CD8-positive, alpha-beta memory T cell (primary cell): ENCODE measurements at regions not wholly inside any gene's neighbourhood (a gene's known extent, or its start where the extent isn't known, plus 50 kb on each side); places are given as distances from the start of the nearest gene placed in this dataset.

Experiments
- CTCF ChIA-PET: fragments of 350-600 bp; sonication (Branson Sonifier 250); formaldehyde crosslinking; loops from one replicate; lab custom pipeline; 2021; ENCODE audit warnings: antibody characterized with exemption; lab: Charles Lee
- POLR2A ChIA-PET: fragments of 350-600 bp; sonication (Branson Sonifier 250); formaldehyde crosslinking; loops from one replicate; lab custom pipeline; 2021; ENCODE audit warnings: antibody characterized with exemption; lab: Charles Lee
- DNase-seq, 5 donors: peaks; one replicate each; pipeline versions ENCODE4 v3.0.0 to v3.0.0-alpha.2; 2020 to 2022; ENCODE audit warnings: mixed read lengths in 1 of 5
- H3K27ac ChIP-seq: one replicate; pipeline ENCODE4 v1.7.0; 2013; ENCODE audit warnings: low read depth, mild to moderate bottlenecking, low read length, moderate library complexity
- H3K27me3 ChIP-seq: 2 replicates; pipeline ENCODE4 v1.7.0; 2013; ENCODE audit warnings: low read length, mild to moderate bottlenecking; ENCODE audit not compliant: insufficient read depth, poor library complexity, severe bottlenecking
- H3K36me3 ChIP-seq: 2 replicates; pipeline ENCODE4 v1.7.0; 2013; ENCODE audit warnings: mild to moderate bottlenecking, low read length, moderate library complexity; ENCODE audit not compliant: insufficient read depth
- H3K4me1 ChIP-seq: 2 replicates; pipeline ENCODE4 v1.7.0; 2013; ENCODE audit warnings: mild to moderate bottlenecking, low read length, moderate library complexity; ENCODE audit not compliant: insufficient read depth
- H3K4me3 ChIP-seq: 2 replicates; pipeline ENCODE4 v1.7.0; 2013; ENCODE audit warnings: mild to moderate bottlenecking, low read length
- H3K9me3 ChIP-seq: 2 replicates; pipeline ENCODE4 v1.7.0; 2013; ENCODE audit warnings: mild to moderate bottlenecking, low read length
- H3K27ac Mint-ChIP-seq, 8 donors: one replicate each; pipeline ENCODE4 v1.8.0; 2020 to 2021; ENCODE audit warnings: mixed read lengths in 8 of 8, mild to moderate bottlenecking in 6 of 8, inconsistent platforms in 3 of 8, moderate library complexity in 3 of 8
- H3K27me3 Mint-ChIP-seq, 2 donors: one replicate each; pipeline ENCODE4 v1.8.0; 2020 to 2021; ENCODE audit warnings: mixed read lengths in 2 of 2, mild to moderate bottlenecking in 1 of 2, moderate library complexity in 1 of 2
- H3K36me3 Mint-ChIP-seq, 3 donors: one replicate each; pipeline ENCODE4 v1.8.0; 2020 to 2021; ENCODE audit warnings: mixed read lengths in 3 of 3, inconsistent platforms in 1 of 3, mild to moderate bottlenecking in 1 of 3
- H3K4me1 Mint-ChIP-seq, 3 donors: one replicate each; pipeline ENCODE4 v1.8.0; 2020 to 2021; ENCODE audit warnings: mixed read lengths in 3 of 3, inconsistent platforms in 1 of 3, mild to moderate bottlenecking in 1 of 3
- H3K4me3 Mint-ChIP-seq, 7 donors: one replicate each; pipeline ENCODE4 v1.8.0; 2020 to 2021; ENCODE audit warnings: mixed read lengths in 7 of 7, mild to moderate bottlenecking in 6 of 7, moderate library complexity in 4 of 7, inconsistent platforms in 2 of 7
- H3K9me3 Mint-ChIP-seq, 5 donors: one replicate each; pipeline ENCODE4 v1.8.0; 2020 to 2022; ENCODE audit warnings: mixed read lengths in 5 of 5, mild to moderate bottlenecking in 3 of 5, moderate library complexity in 2 of 5, inconsistent platforms in 1 of 5

- Mint-ChIP-seq H3K27me3 (peaks cover 24 to 41% of the 10 kb centered on the region in 2 donors), H3K9me3 (peaks cover 5 to 27% (median 12%) of the 10 kb centered on the region in 5 donors), H3K36me3 (peaks cover 0 to 2% (median under 1%) of the 10 kb centered on the region in 3 donors), H3K27ac (no peak overlapping the region), H3K4me1 (peaks cover 7 to 13% (median 8%) of the 10 kb centered on the region in 3 donors), H3K4me3 (no peak overlapping the region)
- DNase-seq: no peak
- peaks cover 4% of the 10 kb centered on the region for H3K27me3 ChIP-seq
- H3K9me3 ChIP-seq: no peaks in the 10 kb centered on the region
- H3K27ac ChIP-seq: no peak overlapping the region
- H3K4me3 ChIP-seq: no peak overlapping the region
- H3K36me3 ChIP-seq: no peaks in the 10 kb centered on the region
- no peaks in the 10 kb centered on the region for H3K4me1 ChIP-seq
- ChIA-PET CTCF (no interaction called here), POLR2A (no interaction called here)
These were observed 53.3 kb downstream of the C7orf25 start for GRCh38 chr7:42858570-42858969.

GRCh38 chr7:42856605-42856987, 55.3 kb downstream of the C7orf25 start:
- Mint-ChIP-seq H3K4me3 (peak overlapping the region in 5 of 7 donors; percentile 30 to 75 (median 39)), H3K27me3 (peaks cover 21 to 51% of the 10 kb centered on the region in 2 donors), H3K27ac (no peak overlapping the region), H3K4me1 (peaks cover 7 to 13% (median 8%) of the 10 kb centered on the region in 3 donors), H3K36me3 (no peaks in the 10 kb centered on the region), H3K9me3 (peaks cover 0 to 11% (median 5%) of the 10 kb centered on the region in 5 donors)
- H3K36me3 ChIP-seq: no peaks in the 10 kb centered on the region
- no peaks in the 10 kb centered on the region for H3K9me3 ChIP-seq
- no peak for DNase-seq
- peaks cover 4% of the 10 kb centered on the region for H3K27me3 ChIP-seq
- CTCF ChIA-PET: no interaction called here
- no peak overlapping the region for H3K27ac ChIP-seq
- no peaks in the 10 kb centered on the region for H3K4me1 ChIP-seq
- POLR2A ChIA-PET: no interaction called here
- no peak overlapping the region for H3K4me3 ChIP-seq

DNA sequence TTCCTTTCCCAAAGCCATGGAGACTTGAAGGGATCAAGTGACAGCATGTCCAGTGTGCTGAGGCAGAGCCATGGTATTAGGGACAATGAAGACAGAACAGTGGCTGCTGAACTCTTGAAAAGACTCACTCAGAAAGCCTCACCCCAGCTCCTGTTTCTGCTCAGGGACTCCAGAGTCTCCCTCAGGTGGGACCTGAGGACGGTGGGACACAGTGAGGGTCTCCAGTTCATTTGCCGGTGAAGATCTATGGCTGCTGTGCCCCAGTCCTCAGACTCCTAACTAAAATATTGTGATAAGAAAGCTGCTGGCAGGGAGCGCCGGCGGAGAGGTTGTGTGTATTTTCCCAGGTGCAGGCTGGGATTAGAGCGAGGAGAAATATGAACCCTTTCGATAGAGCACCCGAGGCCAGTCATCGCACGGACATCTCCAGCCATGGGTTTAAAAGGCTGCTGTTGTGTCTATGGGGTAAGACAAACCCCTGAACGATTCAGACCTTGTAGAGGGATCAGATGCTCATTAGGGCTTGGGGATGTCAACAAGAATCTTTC, 57.2 kb downstream of the C7orf25 start:
- Mint-ChIP-seq H3K27me3 (peaks cover 17 to 55% of the 10 kb centered on the region in 2 donors), H3K27ac (no peak overlapping the region), H3K36me3 (no peaks in the 10 kb centered on the region), H3K4me3 (no peak overlapping the region), H3K9me3 (peaks cover 0 to 2% (median 0%) of the 10 kb centered on the region in 5 donors), H3K4me1 (peaks cover 7 to 13% (median 8%) of the 10 kb centered on the region in 3 donors)
- Histone ChIP-seq H3K27me3 (peaks cover 4% of the 10 kb centered on the region), H3K36me3 (no peaks in the 10 kb centered on the region), H3K27ac (no peak overlapping the region), H3K4me3 (no peak overlapping the region), H3K4me1 (no peaks in the 10 kb centered on the region), H3K9me3 (no peaks in the 10 kb centered on the region)
- no peak for DNase-seq
- ChIA-PET POLR2A (no interaction called here), CTCF (no interaction called here)

GRCh38 chr7:42852531-42852930, 59.3 kb downstream of the C7orf25 start:
- H3K4me3 Mint-ChIP-seq: no peak overlapping the region

GRCh38 chr7:42843205-42843800, 68.6 kb downstream of the C7orf25 start:
- no peaks in the 10 kb centered on the region for H3K9me3 ChIP-seq
- POLR2A ChIA-PET: no interaction called here
- no peak overlapping the region for H3K4me3 Mint-ChIP-seq
- H3K27me3 ChIP-seq: no peaks in the 10 kb centered on the region
- H3K27ac ChIP-seq: no peak overlapping the region
- no peaks in the 10 kb centered on the region for H3K36me3 Mint-ChIP-seq
- H3K27me3 Mint-ChIP-seq: peaks cover 23 to 63% of the 10 kb centered on the region in 2 donors
- no peak for DNase-seq
- H3K4me1 ChIP-seq: no peaks in the 10 kb centered on the region
- CTCF ChIA-PET: interaction anchor here (0.7 to 1.1 kb wide), 2 partner anchors 9 to 902 kb away, joined by 3 to 4 read pairs; no protein-coding TSS in a partner anchor
- no peak overlapping the region for H3K27ac Mint-ChIP-seq
- H3K4me1 Mint-ChIP-seq: no peaks in the 10 kb centered on the region
- no peaks in the 10 kb centered on the region for H3K36me3 ChIP-seq
- H3K4me3 ChIP-seq: no peak overlapping the region
- H3K9me3 Mint-ChIP-seq: no peaks in the 10 kb centered on the region

More at GRCh38 chr7:42852531-42852930, 59.3 kb downstream of the C7orf25 start:
- peaks cover 4% of the 10 kb centered on the region for H3K27me3 ChIP-seq
- Mint-ChIP-seq H3K27ac (no peak overlapping the region), H3K36me3 (no peaks in the 10 kb centered on the region), H3K27me3 (peaks cover 19 to 53% of the 10 kb centered on the region in 2 donors), H3K4me1 (peaks cover 7 to 10% (median 8%) of the 10 kb centered on the region in 3 donors), H3K9me3 (no peaks in the 10 kb centered on the region)
- H3K4me1 ChIP-seq: no peaks in the 10 kb centered on the region
- no peaks in the 10 kb centered on the region for H3K36me3 ChIP-seq
- no peak overlapping the region for H3K4me3 ChIP-seq
- no peak overlapping the region for H3K27ac ChIP-seq
- ChIA-PET POLR2A (no interaction called here), CTCF (interaction anchor here (0.8 kb wide), 1 partner anchor 9 kb away, joined by 4 read pairs; no protein-coding TSS in a partner anchor)
- DNase-seq: no peak
- H3K9me3 ChIP-seq: no peaks in the 10 kb centered on the region

- no peak for DNase-seq
- Mint-ChIP-seq H3K4me1 (no peaks in the 10 kb centered on the region), H3K27me3 (peaks cover 17 to 43% of the 10 kb centered on the region in 2 donors), H3K27ac (no peak overlapping the region), H3K9me3 (no peaks in the 10 kb centered on the region), H3K4me3 (no peak overlapping the region), H3K36me3 (no peaks in the 10 kb centered on the region)
- ChIA-PET CTCF (no interaction called here), POLR2A (no interaction called here)
- H3K9me3 ChIP-seq: no peaks in the 10 kb centered on the region
- no peaks in the 10 kb centered on the region for H3K4me1 ChIP-seq
- no peak overlapping the region for H3K4me3 ChIP-seq
- no peaks in the 10 kb centered on the region for H3K27me3 ChIP-seq
- no peak overlapping the region for H3K27ac ChIP-seq
- no peaks in the 10 kb centered on the region for H3K36me3 ChIP-seq
These were observed 77.2 kb downstream of the C7orf25 start for GRCh38 chr7:42834676-42835075.

DNA sequence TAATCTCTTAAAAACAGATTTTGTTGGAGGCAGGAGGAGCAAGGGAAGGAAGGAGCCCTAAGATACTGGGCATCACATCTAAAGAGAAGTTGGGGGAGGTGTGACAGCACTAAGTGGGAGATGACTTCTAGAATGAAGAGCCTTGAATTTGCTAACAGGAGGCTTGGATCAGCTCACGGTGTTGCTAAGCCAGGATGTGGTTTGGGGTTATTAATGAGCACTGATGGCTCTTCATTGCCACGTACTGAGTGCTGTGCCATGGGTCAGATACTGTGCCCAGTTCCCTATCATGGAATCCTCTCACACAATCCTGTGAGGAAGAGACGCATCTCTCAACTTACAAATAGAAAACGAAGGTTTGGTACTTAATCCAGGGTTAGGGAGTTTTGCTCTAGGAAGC, 78.5 kb downstream of the C7orf25 start:
- H3K27ac ChIP-seq: no peak overlapping the region
- H3K27me3 ChIP-seq: no peaks in the 10 kb centered on the region
- ChIA-PET POLR2A (no interaction called here), CTCF (no interaction called here)
- H3K27me3 Mint-ChIP-seq: peaks cover 11 to 41% of the 10 kb centered on the region in 2 donors
- H3K4me3 Mint-ChIP-seq: no peak overlapping the region
- H3K27ac Mint-ChIP-seq: no peak overlapping the region
- no peak for DNase-seq
- H3K36me3 ChIP-seq: no peaks in the 10 kb centered on the region
- no peaks in the 10 kb centered on the region for H3K9me3 Mint-ChIP-seq
- no peak overlapping the region for H3K4me3 ChIP-seq
- no peaks in the 10 kb centered on the region for H3K4me1 ChIP-seq
- no peaks in the 10 kb centered on the region for H3K36me3 Mint-ChIP-seq
- no peaks in the 10 kb centered on the region for H3K9me3 ChIP-seq
- H3K4me1 Mint-ChIP-seq: no peaks in the 10 kb centered on the region

GRCh38 chr7:42832667-42833066, 79.2 kb downstream of the C7orf25 start:
- POLR2A ChIA-PET: no interaction called here
- Mint-ChIP-seq H3K36me3 (no peaks in the 10 kb centered on the region), H3K9me3 (no peaks in the 10 kb centered on the region), H3K27me3 (peaks cover 11 to 34% of the 10 kb centered on the region in 2 donors), H3K4me1 (no peaks in the 10 kb centered on the region), H3K27ac (no peak overlapping the region), H3K4me3 (no peak overlapping the region)
- H3K9me3 ChIP-seq: no peaks in the 10 kb centered on the region
- no peak for DNase-seq
- H3K27ac ChIP-seq: no peak overlapping the region
- no peak overlapping the region for H3K4me3 ChIP-seq
- no peaks in the 10 kb centered on the region for H3K4me1 ChIP-seq
- CTCF ChIA-PET: no interaction called here
- H3K36me3 ChIP-seq: no peaks in the 10 kb centered on the region
- no peaks in the 10 kb centered on the region for H3K27me3 ChIP-seq
